Hepatocyte (in vitro differentiated cells): ENCODE measurements at regions not wholly inside any gene's neighbourhood (a gene's known extent, or its start where the extent isn't known, plus 50 kb on each side); places are given as distances from the start of the nearest gene placed in this dataset.

ENCODE experiments used
- DNase-seq: peaks from one replicate; pipeline ENCODE4 v3.0.0-alpha.2; 2016; ENCODE audit warnings: low spot score
- H2AFZ ChIP-seq: fragments of 200-600 bp; sonication (generic); 2 replicates; pipeline ENCODE4 v1.6.0; 2016; ENCODE audit warnings: antibody characterized with exemption, mild to moderate bottlenecking
- H3K27ac ChIP-seq: fragments of 200-600 bp; sonication (generic); 2 replicates; pipeline ENCODE4 v1.5.1; 2016; ENCODE audit warnings: mild to moderate bottlenecking
- H3K27me3 ChIP-seq: fragments of 200-600 bp; sonication (generic); 2 replicates; pipeline ENCODE4 v1.6.1; 2016
- H3K36me3 ChIP-seq: fragments of 200-600 bp; sonication (generic); replicated peaks from 2 replicates; pipeline ENCODE4 v1.5.1; 2016; ENCODE audit warnings: low read depth; ENCODE audit not compliant: insufficient read depth
- H3K4me1 ChIP-seq: fragments of 200-600 bp; sonication (generic); 2 replicates; pipeline ENCODE4 v1.5.1; 2016; ENCODE audit warnings: mild to moderate bottlenecking, moderate library complexity; ENCODE audit not compliant: insufficient read depth
- H3K4me2 ChIP-seq: fragments of 200-600 bp; sonication (generic); 2 replicates; pipeline ENCODE4 v1.6.0; 2016
- H3K4me3 ChIP-seq: fragments of 200-600 bp; sonication (generic); 2 replicates; pipeline ENCODE4 v1.5.1; 2016; ENCODE audit warnings: mild to moderate bottlenecking
- H3K79me2 ChIP-seq: fragments of 200-600 bp; sonication (generic); 2 replicates; pipeline ENCODE4 v1.6.0; 2017; ENCODE audit warnings: mild to moderate bottlenecking
- H3K9me2 ChIP-seq: fragments of 200-600 bp; sonication (generic); replicated peaks from 2 replicates; pipeline ENCODE4 v1.6.0; 2017; ENCODE audit warnings: mild to moderate bottlenecking; ENCODE audit not compliant: insufficient read depth
- H3K9me3 ChIP-seq: fragments of 200-600 bp; sonication (generic); 2 replicates; pipeline ENCODE4 v1.5.1; 2016; ENCODE audit warnings: low read depth, mild to moderate bottlenecking
- H4K20me1 ChIP-seq: fragments of 200-600 bp; sonication (generic); 2 replicates; pipeline ENCODE4 v1.6.0; 2016; ENCODE audit warnings: mild to moderate bottlenecking; ENCODE audit not compliant: insufficient read depth, poor library complexity, severe bottlenecking
- CTCF ChIP-seq: fragments of 200-600 bp; sonication (generic); IDR thresholded peaks from 2 replicates; pipeline ENCODE4 v1.5.1; 2016; ENCODE audit warnings: antibody characterized with exemption, mild to moderate bottlenecking; ENCODE audit not compliant: poor library complexity
- EZH2 ChIP-seq: fragments of 200-600 bp; sonication (generic); IDR thresholded peaks from 2 replicates; pipeline ENCODE4 v1.6.1; 2016; ENCODE audit warnings: antibody characterized with exemption, mild to moderate bottlenecking, borderline replicate concordance
- EZH2phosphoT487 ChIP-seq: fragments of 200-600 bp; sonication (generic); IDR thresholded peaks from one replicate; pipeline ENCODE4 v1.6.1; 2018; ENCODE audit warnings: antibody characterized with exemption, mild to moderate bottlenecking, low read depth, moderate library complexity; ENCODE audit not compliant: unreplicated experiment, severe bottlenecking
- WGBS: methylation state at CpG from one replicate; pipeline ENCODE4 v1.1.6; 2016; ENCODE audit warnings: low lambda C conversion rate; ENCODE audit errors: missing lambda C conversion rate; 5-methylcytosine and 5-hydroxymethylcytosine counted together

DNA sequence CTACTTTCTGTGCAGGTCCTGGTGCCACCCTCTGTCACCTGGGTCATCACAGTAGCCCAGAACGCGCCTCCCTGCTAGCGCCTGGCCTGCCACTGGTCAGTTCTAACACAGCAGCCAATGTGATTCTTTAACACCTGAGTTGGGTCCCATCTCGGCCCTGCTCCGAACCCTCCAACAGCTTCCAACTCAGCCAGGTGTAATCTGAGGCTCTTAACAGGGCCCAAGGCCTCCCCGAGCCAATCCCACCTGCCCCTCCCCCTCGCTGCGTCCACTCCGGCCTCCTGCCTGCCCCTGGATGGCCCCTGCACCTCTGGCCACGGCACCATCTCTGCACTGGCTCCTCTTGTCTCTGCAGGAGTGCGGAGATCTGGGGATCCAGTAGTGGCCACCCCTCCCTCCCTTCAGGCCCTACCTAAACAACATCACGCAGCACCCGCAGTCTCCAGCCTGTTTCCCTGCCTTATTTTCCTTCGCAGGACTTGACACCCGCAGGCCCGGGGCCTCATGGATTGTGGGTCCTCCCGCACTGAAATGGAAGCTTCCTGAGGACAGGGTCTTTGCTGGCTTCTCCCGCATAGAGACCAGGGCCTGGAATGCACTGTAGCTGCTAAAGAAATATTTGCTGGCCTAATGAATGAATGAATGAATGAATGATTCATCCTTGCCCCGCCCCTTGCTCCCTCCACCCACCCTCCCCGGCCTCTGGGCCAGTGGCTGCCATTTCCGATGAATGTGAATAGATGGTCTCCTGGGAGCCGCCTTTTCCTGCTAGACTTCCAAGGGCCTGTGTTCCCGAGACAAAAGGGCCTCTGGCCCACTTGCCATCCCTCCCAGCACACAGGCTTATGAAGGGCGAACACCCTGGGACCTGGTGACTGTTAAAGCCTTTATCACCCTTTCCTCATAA lies 174.8 kb upstream of the FOXF1 start:
- Histone ChIP-seq H3K27me3 (no peaks in the 10 kb centered on the region), H3K9me2 (no peaks in the 10 kb centered on the region), H3K9me3 (no peaks in the 10 kb centered on the region), H3K36me3 (no peaks in the 10 kb centered on the region), H3K4me1 (peaks cover 8% of the 10 kb centered on the region), H3K4me3 (no peak overlapping the region), H3K4me2 (no peak overlapping the region), H4K20me1 (no peaks in the 10 kb centered on the region), H3K27ac (no peak overlapping the region), H3K79me2 (no peaks in the 10 kb centered on the region), H2AFZ (no peak overlapping the region)
- no peak for TF ChIP-seq CTCF
- no peak for TF ChIP-seq EZH2phosphoT487
- no peak for TF ChIP-seq EZH2
- 83% methylated on average over 24 of the region's 24 CpGs for WGBS
- DNase-seq, result no peak

- Histone ChIP-seq H3K9me2 (no peaks in the 10 kb centered on the region), H3K27me3 (no peaks in the 10 kb centered on the region), H3K27ac (no peak overlapping the region), H3K79me2 (no peaks in the 10 kb centered on the region), H3K4me2 (no peak overlapping the region), H3K4me1 (peaks cover 8% of the 10 kb centered on the region), H3K36me3 (no peaks in the 10 kb centered on the region), H2AFZ (no peak overlapping the region), H3K9me3 (no peaks in the 10 kb centered on the region), H3K4me3 (no peak overlapping the region), H4K20me1 (no peaks in the 10 kb centered on the region)
- TF ChIP-seq EZH2 (no peak), EZH2phosphoT487 (no peak), CTCF (no peak)
- DNase-seq, result no peak
- 88% methylated on average over 17 of the region's 18 CpGs for WGBS
These were observed 173.2 kb upstream of the FOXF1 start for GRCh38 chr16:86337138-86337537.

GRCh38 chr16:86337581-86338402 lies 172.5 kb upstream of the FOXF1 start:
- Histone ChIP-seq H2AFZ (no peak overlapping the region), H3K27ac (no peak overlapping the region), H3K4me2 (no peak overlapping the region), H3K9me3 (no peaks in the 10 kb centered on the region), H4K20me1 (no peaks in the 10 kb centered on the region), H3K4me1 (peaks cover 10% of the 10 kb centered on the region), H3K27me3 (no peaks in the 10 kb centered on the region), H3K4me3 (no peak overlapping the region), H3K9me2 (no peaks in the 10 kb centered on the region), H3K79me2 (no peaks in the 10 kb centered on the region), H3K36me3 (no peaks in the 10 kb centered on the region)
- TF ChIP-seq CTCF, result no peak
- no peak for TF ChIP-seq EZH2
- no peak for TF ChIP-seq EZH2phosphoT487
- 87% methylated on average over 17 of the region's 17 CpGs for WGBS
- no peak for DNase-seq
